ENCODE measurements at regions not wholly inside any gene's neighbourhood (a gene's known extent, or its start where the extent isn't known, plus 50 kb on each side); places are given as distances from the start of the nearest gene placed in this dataset.

- H3K79me2 ChIP-seq (replicated peaks; ENCODE audit: insufficient read depth, low read length): no peaks in the 10 kb centered on the region
- no peaks in the 10 kb centered on the region for H4K20me1 ChIP-seq (ENCODE audit: insufficient read depth)
- no peaks in the 10 kb centered on the region for H3K27me3 ChIP-seq (ENCODE audit: insufficient read depth, low read depth, low read length)
- H3K9ac ChIP-seq (ENCODE audit: low read length): no peak overlapping the region
- no peak for TF ChIP-seq SMC3 (conservative IDR thresholded peaks at IDR 0.05; ENCODE audit: poor library complexity)
- H3K9me3 ChIP-seq (ENCODE audit: low read length): no peaks in the 10 kb centered on the region
- H3F3A ChIP-seq (ENCODE audit: insufficient read depth, low read length, poor library complexity, severe bottlenecking): no peaks in the 10 kb centered on the region
- no peak overlapping the region for H2AFZ ChIP-seq (ENCODE audit: low read depth, low read length)
- no peak overlapping the region for H3K4me2 ChIP-seq (ENCODE audit: low read length)
- H3K4me3 ChIP-seq (ENCODE audit: low read length): no peak overlapping the region
- no peaks in the 10 kb centered on the region for H3K9me2 ChIP-seq (ENCODE audit: insufficient read depth, low read length)
- no peak overlapping the region for H3K27ac ChIP-seq (ENCODE audit: low read length)
- no peaks in the 10 kb centered on the region for H3K36me3 ChIP-seq (ENCODE audit: insufficient read depth, low read length)
These were observed 89.5 kb downstream of the SNX5 start for GRCh38 chr20:17878912-17879602.

DNA sequence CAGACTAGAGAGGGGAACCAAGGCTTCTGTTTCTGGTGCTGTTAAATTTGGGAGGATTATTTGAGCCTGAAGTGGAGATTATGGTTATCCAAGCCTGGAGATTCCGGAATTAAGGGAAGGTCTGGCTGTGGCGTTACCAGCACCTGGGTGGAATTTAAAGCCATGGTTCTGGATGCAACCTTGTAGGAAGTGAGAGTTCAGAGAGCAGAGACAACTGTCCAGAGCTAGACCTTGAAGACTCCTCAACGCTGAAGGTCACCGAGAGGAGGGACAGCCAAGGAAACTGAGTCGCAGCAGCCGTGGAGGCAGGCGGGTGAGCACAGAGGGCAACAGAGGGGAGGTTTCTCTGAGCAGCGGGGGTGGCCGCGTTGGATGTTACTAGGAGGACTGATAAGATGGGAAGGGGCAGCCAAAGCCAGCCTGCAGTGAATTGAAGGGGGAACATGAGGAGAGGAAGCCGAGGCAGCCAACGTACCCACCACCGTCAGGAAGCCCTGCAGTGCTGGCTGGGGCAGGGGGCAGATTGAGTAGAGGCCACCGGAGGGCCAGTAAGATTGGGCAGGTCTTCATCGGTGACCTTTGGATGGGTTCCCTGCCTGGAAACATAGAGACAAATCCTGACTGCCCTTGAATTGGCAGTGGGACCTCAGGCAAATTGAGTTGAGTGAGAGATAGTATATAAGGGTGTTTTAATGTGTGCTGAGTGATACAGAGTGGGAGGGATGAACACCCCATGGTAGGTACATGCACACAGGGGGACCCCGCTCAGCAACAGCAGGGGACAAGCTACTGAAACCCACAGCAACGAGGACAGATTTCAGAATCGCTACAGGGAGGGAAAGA lies 90.3 kb downstream of the SNX5 start:
- Histone ChIP-seq H3K79me2 (replicated peaks; ENCODE audit: insufficient read depth, low read length) (no peaks in the 10 kb centered on the region), H3K9ac (ENCODE audit: low read length) (no peak overlapping the region), H3K27me3 (ENCODE audit: insufficient read depth, low read depth, low read length) (no peaks in the 10 kb centered on the region)

GRCh38 chr20:17875981-17876385 lies 92.6 kb downstream of the SNX5 start:
- H3K4me3 ChIP-seq (ENCODE audit: low read length): no peak overlapping the region
- TF ChIP-seq SMC3 (conservative IDR thresholded peaks at IDR 0.05; ENCODE audit: poor library complexity): no peak
- TF ChIP-seq, protein P1, sequence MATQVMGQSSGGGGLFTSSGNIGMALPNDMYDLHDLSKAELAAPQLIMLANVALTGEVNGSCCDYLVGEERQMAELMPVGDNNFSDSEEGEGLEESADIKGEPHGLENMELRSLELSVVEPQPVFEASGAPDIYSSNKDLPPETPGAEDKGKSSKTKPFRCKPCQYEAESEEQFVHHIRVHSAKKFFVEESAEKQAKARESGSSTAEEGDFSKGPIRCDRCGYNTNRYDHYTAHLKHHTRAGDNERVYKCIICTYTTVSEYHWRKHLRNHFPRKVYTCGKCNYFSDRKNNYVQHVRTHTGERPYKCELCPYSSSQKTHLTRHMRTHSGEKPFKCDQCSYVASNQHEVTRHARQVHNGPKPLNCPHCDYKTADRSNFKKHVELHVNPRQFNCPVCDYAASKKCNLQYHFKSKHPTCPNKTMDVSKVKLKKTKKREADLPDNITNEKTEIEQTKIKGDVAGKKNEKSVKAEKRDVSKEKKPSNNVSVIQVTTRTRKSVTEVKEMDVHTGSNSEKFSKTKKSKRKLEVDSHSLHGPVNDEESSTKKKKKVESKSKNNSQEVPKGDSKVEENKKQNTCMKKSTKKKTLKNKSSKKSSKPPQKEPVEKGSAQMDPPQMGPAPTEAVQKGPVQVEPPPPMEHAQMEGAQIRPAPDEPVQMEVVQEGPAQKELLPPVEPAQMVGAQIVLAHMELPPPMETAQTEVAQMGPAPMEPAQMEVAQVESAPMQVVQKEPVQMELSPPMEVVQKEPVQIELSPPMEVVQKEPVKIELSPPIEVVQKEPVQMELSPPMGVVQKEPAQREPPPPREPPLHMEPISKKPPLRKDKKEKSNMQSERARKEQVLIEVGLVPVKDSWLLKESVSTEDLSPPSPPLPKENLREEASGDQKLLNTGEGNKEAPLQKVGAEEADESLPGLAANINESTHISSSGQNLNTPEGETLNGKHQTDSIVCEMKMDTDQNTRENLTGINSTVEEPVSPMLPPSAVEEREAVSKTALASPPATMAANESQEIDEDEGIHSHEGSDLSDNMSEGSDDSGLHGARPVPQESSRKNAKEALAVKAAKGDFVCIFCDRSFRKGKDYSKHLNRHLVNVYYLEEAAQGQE (IDR thresholded peaks at IDR 0.05; ENCODE audit: borderline replicate concordance): no peak
- no peak for TF ChIP-seq EZH2 (IDR thresholded peaks at IDR 0.05; ENCODE audit: borderline replicate concordance, insufficient read depth, low read length, poor library complexity, severe bottlenecking)
- TF ChIP-seq POLR2AphosphoS5 (IDR thresholded peaks at IDR 0.05): no peak
- no peak for TF ChIP-seq RAD21 (conservative IDR thresholded peaks at IDR 0.05)
- no peak overlapping the region for H3K27ac ChIP-seq (ENCODE audit: low read length)
- H3K79me2 ChIP-seq (replicated peaks; ENCODE audit: insufficient read depth, low read length): no peaks in the 10 kb centered on the region
- H2AFZ ChIP-seq (ENCODE audit: low read depth, low read length): no peak overlapping the region
- no peak overlapping the region for H3K9ac ChIP-seq (ENCODE audit: low read length)
- no peaks in the 10 kb centered on the region for H3K9me2 ChIP-seq (ENCODE audit: insufficient read depth, low read length)
- H3K9me3 ChIP-seq (ENCODE audit: low read length): no peaks in the 10 kb centered on the region
- H3K27me3 ChIP-seq (ENCODE audit: insufficient read depth, low read depth, low read length): no peaks in the 10 kb centered on the region
- no peaks in the 10 kb centered on the region for H4K20me1 ChIP-seq (ENCODE audit: insufficient read depth)
- H3K36me3 ChIP-seq (ENCODE audit: insufficient read depth, low read length): no peaks in the 10 kb centered on the region
- no peaks in the 10 kb centered on the region for H3F3A ChIP-seq (ENCODE audit: insufficient read depth, low read length, poor library complexity, severe bottlenecking)
- H3K4me2 ChIP-seq (ENCODE audit: low read length): no peak overlapping the region

More for the DNA sequence above, 90.3 kb downstream of the SNX5 start:
- H3K36me3 ChIP-seq (ENCODE audit: insufficient read depth, low read length): no peaks in the 10 kb centered on the region
- H3K4me2 ChIP-seq (ENCODE audit: low read length): no peak overlapping the region
- H3K4me3 ChIP-seq (ENCODE audit: low read length): no peak overlapping the region
- H3K9me3 ChIP-seq (ENCODE audit: low read length): no peaks in the 10 kb centered on the region
- TF ChIP-seq SMC3 (conservative IDR thresholded peaks at IDR 0.05; ENCODE audit: poor library complexity): no peak
- TF ChIP-seq MXI1 (conservative IDR thresholded peaks at IDR 0.05; ENCODE audit: poor library complexity, severe bottlenecking): no peak
- no peak for TF ChIP-seq TAF1 (IDR thresholded peaks at IDR 0.05; ENCODE audit: low read depth)
- H2AFZ ChIP-seq (ENCODE audit: low read depth, low read length): no peak overlapping the region
- H3K27ac ChIP-seq (ENCODE audit: low read length): no peak overlapping the region
- H4K20me1 ChIP-seq (ENCODE audit: insufficient read depth): no peaks in the 10 kb centered on the region
- no peaks in the 10 kb centered on the region for H3F3A ChIP-seq (ENCODE audit: insufficient read depth, low read length, poor library complexity, severe bottlenecking)
- no peaks in the 10 kb centered on the region for H3K9me2 ChIP-seq (ENCODE audit: insufficient read depth, low read length)

All from neural cell (in vitro differentiated cells).